ENCODE measurements at regions not wholly inside any gene's neighbourhood (a gene's known extent, or its start where the extent isn't known, plus 50 kb on each side); places are given as distances from the start of the nearest gene placed in this dataset.

DNA sequence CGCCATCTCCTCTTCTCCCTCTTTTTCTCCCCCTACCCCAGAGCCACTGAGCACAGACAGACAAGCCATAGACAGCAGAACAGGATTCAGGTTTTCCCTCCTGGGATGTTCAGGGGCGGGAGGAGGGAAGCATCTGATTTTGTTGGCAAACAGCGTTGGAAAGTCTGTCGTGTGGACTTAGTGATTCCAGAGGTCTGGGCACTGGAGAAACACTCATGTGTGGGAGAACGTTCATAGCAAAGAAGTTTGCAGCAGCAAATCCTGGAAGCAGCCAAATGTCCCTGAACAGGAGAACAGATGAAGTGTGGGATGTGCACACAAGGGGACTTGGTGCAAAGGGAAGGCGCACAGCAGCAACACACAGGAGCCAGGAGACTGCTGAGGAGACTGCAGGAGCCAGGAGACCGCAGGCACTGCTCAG, 264.1 kb upstream of the CDYL start:
- DNase-seq (no peak), ATAC-seq (peak in 3 of 8 donors; percentile 41 to 52 (median 41))
- H3K27ac ChIP-seq: no peak overlapping the region
- H3K4me3 ChIP-seq: no peak overlapping the region
- no peak for TF ChIP-seq CTCF (IDR thresholded peaks at IDR 0.05)
- H3K9me3 ChIP-seq: no peaks in the 10 kb centered on the region
- H3K36me3 ChIP-seq: no peaks in the 10 kb centered on the region
- intact Hi-C loops (cut with DNase I): no loop called here
- H3K27me3 ChIP-seq: no peaks in the 10 kb centered on the region
- peaks cover 0 to 15% (median 0%) of the 10 kb centered on the region in 9 donors for H3K4me1 ChIP-seq
- 54 to 64% methylated on average over 7 of the region's 7 CpGs for WGBS, 2 donors

GRCh38 chr6:4511641-4512020, 264.6 kb upstream of the CDYL start:
- no peaks in the 10 kb centered on the region for H3K9me3 ChIP-seq
- no peak for TF ChIP-seq CTCF (IDR thresholded peaks at IDR 0.05)
- H3K36me3 ChIP-seq: no peaks in the 10 kb centered on the region
- ATAC-seq (peak in 4 of 8 donors; percentile 10 to 45 (median 34)), DNase-seq (peak in 1 of 2 donors; percentile 7)
- 73 to 79% methylated on average over 5 of the region's 5 CpGs for WGBS, 2 donors
- no peak overlapping the region for H3K27ac ChIP-seq
- intact Hi-C loops (cut with DNase I): no loop called here
- H3K27me3 ChIP-seq: no peaks in the 10 kb centered on the region
- H3K4me1 ChIP-seq: peaks cover 0 to 15% (median 0%) of the 10 kb centered on the region in 9 donors
- no peak overlapping the region for H3K4me3 ChIP-seq

DNA sequence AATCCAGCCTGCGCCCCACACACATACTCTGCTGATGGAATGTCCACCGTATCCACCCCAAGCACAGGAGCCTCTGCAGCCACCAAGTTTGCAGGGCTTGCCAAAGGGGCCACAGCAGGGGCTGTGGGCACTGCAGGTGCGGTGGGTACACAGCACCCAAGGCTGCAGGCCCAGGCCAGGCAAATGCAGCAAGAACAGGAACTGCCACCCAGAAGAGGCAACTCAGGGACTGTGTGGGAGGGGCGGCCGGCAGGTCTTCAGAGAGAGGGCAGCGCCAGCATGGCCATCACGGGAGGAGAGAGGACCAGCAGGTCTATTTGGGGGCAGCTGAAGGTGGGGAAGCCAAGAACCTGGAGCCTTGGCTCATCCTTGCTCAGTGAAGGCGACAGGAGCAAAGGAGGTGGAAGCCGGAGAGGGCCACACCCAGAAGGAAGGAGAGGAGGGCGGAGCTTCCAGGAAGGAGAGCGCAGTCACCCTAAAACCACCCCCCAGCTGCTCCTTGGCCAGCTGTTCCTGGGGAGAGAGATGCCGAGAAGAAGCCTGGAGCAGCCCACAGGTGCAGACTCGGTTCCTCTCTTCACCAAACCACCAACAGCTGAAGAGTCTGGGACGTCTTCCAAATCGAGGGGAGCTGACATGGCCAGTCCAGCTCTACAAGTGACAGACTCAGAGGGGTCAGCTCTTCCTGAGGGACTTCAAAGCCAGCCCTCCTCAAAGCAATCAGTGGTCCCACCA, 265.1 kb upstream of the CDYL start:
- intact Hi-C loops (cut with DNase I): no loop called here
- no peak for TF ChIP-seq CTCF (IDR thresholded peaks at IDR 0.05)
- Histone ChIP-seq H3K9me3 (no peaks in the 10 kb centered on the region), H3K27ac (no peak overlapping the region), H3K36me3 (no peaks in the 10 kb centered on the region), H3K27me3 (no peaks in the 10 kb centered on the region), H3K4me1 (peaks cover 0 to 15% (median 0%) of the 10 kb centered on the region in 9 donors), H3K4me3 (no peak overlapping the region)
- 73 to 78% methylated on average over 15 of the region's 15 CpGs for WGBS, 2 donors
- ATAC-seq (peak in 3 of 8 donors; percentile 11 to 30 (median 28)), DNase-seq (no peak)

DNA sequence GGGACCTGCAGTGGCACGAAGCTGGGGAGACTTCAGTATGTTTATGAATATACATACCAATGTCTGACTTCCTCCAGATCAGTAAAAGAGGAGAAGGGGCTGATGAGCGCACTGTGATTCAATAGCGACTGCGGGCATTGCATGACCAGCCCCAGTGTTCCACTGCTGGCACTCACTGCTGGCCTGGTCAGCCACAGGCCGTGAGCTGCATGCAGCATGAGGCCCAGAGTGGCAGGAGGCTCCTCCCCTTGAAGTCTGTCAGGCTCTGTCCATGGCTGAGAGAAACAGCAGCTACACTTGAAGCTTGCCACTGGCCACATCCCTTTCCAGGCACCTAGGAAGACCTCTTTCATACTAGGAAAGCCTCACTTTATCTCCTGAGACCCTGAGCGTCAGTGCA, 265.9 kb upstream of the CDYL start:
- WGBS, 2 donors: 94 to 95% methylated on average over 6 of the region's 6 CpGs
- no peak overlapping the region for H3K27ac ChIP-seq
- peaks cover 0 to 15% (median 0%) of the 10 kb centered on the region in 9 donors for H3K4me1 ChIP-seq
- H3K9me3 ChIP-seq: no peaks in the 10 kb centered on the region
- DNase-seq: no peak
- intact Hi-C loops (cut with DNase I): no loop called here
- H3K4me3 ChIP-seq: no peak overlapping the region
- no peak for ATAC-seq
- no peaks in the 10 kb centered on the region for H3K36me3 ChIP-seq
- no peak for TF ChIP-seq CTCF (IDR thresholded peaks at IDR 0.05)
- H3K27me3 ChIP-seq: no peaks in the 10 kb centered on the region

Data from heart right ventricle (tissue), 16 donors.